AG09319 (cell line): ENCODE measurements at regions not wholly inside any gene's neighbourhood (a gene's known extent, or its start where the extent isn't known, plus 50 kb on each side); places are given as distances from the start of the nearest gene placed in this dataset.

ENCODE experiments used
- DNase-seq: peaks from one replicate; pipeline ENCODE4 v3.0.0-alpha.2; 2010; ENCODE audit warnings: low read depth; ENCODE audit errors: extremely low read depth
- TF ChIP-seq, protein P1 (sequence below): IDR thresholded peaks from 2 replicates; pipeline ENCODE4 v1.5.1; 2011; ENCODE audit warnings: low read depth, mild to moderate bottlenecking, inconsistent platforms, low read length, moderate library complexity

DNA sequence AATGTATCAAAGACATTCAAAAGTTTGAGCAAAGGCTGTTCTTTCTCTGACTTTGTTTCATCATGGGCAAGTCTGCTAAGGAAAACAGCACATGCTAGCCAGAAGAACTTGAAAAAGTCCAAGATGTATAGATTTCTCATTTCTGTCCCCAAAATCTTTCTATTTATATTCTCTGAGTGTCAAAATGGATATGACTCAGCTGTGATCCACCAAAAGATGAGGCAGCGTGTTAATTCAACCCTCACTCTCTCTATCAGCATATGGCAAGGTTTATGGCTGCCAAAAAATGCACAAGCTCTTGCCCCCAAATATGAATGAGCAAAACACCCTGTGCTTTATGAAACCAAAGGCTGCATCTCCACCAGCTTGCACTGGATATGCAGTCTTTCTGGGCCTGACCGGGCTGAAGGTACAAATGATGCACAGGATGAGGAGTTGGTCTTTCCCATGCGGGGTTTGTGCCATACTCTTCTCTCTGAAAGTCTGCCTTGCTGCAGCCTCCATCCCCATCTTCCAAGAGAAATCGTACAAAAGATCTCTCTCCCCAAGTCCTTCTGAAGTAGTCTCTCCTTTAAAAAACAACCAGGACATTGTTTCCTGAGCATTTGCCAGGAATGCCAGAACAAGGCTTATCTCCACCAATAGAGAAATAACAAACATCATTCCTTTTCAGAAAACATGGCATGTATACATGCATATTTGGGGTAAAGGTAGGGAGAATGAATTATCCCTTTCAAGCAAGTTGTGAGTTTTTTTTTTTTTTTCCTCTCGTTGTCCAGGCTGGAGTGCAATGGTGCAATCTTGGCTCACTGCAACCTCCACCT, 203.4 kb downstream of the TMX1 start:
- DNase-seq: no peak
- TF ChIP-seq, protein P1, sequence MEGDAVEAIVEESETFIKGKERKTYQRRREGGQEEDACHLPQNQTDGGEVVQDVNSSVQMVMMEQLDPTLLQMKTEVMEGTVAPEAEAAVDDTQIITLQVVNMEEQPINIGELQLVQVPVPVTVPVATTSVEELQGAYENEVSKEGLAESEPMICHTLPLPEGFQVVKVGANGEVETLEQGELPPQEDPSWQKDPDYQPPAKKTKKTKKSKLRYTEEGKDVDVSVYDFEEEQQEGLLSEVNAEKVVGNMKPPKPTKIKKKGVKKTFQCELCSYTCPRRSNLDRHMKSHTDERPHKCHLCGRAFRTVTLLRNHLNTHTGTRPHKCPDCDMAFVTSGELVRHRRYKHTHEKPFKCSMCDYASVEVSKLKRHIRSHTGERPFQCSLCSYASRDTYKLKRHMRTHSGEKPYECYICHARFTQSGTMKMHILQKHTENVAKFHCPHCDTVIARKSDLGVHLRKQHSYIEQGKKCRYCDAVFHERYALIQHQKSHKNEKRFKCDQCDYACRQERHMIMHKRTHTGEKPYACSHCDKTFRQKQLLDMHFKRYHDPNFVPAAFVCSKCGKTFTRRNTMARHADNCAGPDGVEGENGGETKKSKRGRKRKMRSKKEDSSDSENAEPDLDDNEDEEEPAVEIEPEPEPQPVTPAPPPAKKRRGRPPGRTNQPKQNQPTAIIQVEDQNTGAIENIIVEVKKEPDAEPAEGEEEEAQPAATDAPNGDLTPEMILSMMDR: no peak

DNA sequence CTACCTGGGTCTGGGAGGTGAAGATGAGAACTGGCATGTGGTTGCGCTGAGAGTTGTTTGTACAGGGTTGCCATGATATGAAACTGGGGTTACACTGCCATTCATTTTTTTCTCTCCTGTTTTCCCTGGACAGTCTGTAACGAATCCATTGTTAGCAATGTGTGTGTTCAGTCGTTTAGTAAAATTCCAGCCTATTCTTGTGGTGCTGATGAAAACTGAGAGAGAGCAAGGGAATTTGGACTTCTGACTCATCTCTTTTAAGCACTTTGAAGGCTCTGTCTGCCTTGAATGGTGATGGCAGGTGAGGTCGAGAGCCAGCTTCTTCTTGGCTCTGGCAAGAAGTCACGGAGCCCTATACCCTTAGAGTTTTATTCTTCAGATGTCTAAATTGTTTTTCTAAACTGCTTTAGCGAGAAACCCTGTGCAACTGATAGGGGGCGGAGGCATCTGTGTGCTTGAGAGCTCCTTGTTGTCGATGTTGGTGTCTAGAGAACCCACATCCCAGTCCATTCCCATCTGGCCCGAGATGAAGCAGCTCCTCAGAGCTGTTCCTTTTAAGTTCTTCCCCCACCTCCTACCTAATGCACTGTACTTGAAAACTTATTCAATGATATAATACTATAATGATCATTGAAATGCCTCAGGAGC, 204.4 kb downstream of the TMX1 start:
- DNase-seq: no peak
- TF ChIP-seq, protein P1: no peak

DNA sequence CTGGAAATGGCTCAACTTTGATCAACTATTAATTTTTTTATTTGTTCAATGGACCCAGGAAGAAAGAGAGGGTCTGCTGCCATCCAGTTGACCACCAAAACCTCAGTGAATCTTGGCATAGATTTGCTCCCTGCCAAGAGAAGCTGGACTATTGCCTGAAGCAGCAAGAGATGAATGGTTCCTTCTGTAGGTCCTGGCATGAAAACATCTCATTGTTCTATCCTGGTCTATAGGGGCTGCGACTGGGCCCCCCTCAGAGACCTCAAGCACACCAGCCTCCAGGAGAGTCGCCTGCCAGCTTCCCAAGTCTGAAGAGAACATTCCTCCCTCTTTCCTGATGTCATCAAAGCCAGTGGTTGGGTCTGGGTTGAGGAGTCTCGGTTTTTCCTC, 204.9 kb downstream of the TMX1 start:
- no peak for DNase-seq
- TF ChIP-seq, protein P1: no peak

- TF ChIP-seq, protein P1: no peak
- DNase-seq: no peak
Observed at GRCh38 chr14:51446771-51447170, 204.9 kb upstream of the FRMD6 start.

DNA sequence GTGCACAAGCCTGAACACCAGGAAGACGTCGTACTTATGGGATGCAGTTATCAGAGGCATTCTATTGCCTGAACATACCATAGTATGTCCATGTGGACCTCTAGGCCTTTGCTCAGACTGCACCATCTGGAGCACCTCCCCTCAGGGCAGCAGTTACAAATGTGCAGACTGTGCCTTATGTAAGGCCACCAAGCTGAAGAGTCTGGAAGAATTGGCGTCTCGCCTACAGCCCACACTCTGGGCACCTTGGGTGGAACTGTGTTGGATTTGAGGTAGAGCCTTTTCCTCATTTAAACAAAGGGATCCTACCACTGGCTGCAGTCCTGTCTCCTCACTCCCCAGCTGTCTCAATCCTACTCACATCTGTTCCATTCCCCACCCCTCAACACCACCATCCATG, 204.3 kb upstream of the FRMD6 start:
- no peak for DNase-seq
- TF ChIP-seq, protein P1: no peak

- peak; percentile 85 for DNase-seq
- TF ChIP-seq, protein P1: no peak
Observed at GRCh38 chr14:51448831-51449670, 202.7 kb upstream of the FRMD6 start.
